GM11168 (cell line): ENCODE measurements at regions not wholly inside any gene's neighbourhood (a gene's known extent, or its start where the extent isn't known, plus 50 kb on each side); places are given as distances from the start of the nearest gene placed in this dataset.
"Not testable (repeated sequence)": the region's sequence is repeated elsewhere in the genome, so short reads cannot be mapped to it uniquely, and the experiment has no call there.

ENCODE experiments used
- in situ Hi-C: fragments of 300-500 bp; cut with MboI; formaldehyde crosslinking; loops from one replicate; pipeline ENCODE4 v1.12.0; 2022; ENCODE audit warnings: low sequenced_read_pairs; ENCODE audit not compliant: unreplicated experiment

GRCh38 chr11:49798206-49798837 lies 153.9 kb upstream of the OR4C13 start:
- in situ Hi-C loops, result not testable (repeated sequence)

- in situ Hi-C loops, result loop anchor here (5.0 kb wide), 2 partner anchors 34 to 851 kb away; no protein-coding TSS in a partner anchor
Observed at GRCh38 chr11:49817705-49818430, 134.3 kb upstream of the OR4C13 start.

GRCh38 chr11:49823188-49823587 lies 129.0 kb upstream of the OR4C13 start:
- in situ Hi-C loops, result not testable (repeated sequence)

- in situ Hi-C loops, result loop anchor here (5.0 kb wide), 1 partner anchor 33 kb away; no protein-coding TSS in a partner anchor
Observed at GRCh38 chr11:49850541-49850940, 101.7 kb upstream of the OR4C13 start.

- in situ Hi-C loops, result loop anchor here (5.0 kb wide), 1 partner anchor 34 kb away; no protein-coding TSS in a partner anchor
Observed at GRCh38 chr11:49851511-49851910, 100.7 kb upstream of the OR4C13 start.

- in situ Hi-C loops, result loop anchor here (5.0 kb wide), 1 partner anchor 35 kb away; no protein-coding TSS in a partner anchor
Observed at GRCh38 chr11:49851971-49852389, 100.2 kb upstream of the OR4C13 start.

- in situ Hi-C loops, result not testable (repeated sequence)
Observed at GRCh38 chr11:49888875-49889274, 63.3 kb upstream of the OR4C13 start.

- in situ Hi-C loops, result not testable (repeated sequence)
Observed at GRCh38 chr11:49891910-49892671, 60.1 kb upstream of the OR4C13 start.

GRCh38 chr11:49893442-49893841 lies 58.7 kb upstream of the OR4C13 start:
- in situ Hi-C loops, result not testable (repeated sequence)
